Ishikawa (cell line): ENCODE measurements at regions not wholly inside any gene's neighbourhood (a gene's known extent, or its start where the extent isn't known, plus 50 kb on each side); places are given as distances from the start of the nearest gene placed in this dataset.

Experiments used
- CEBPB ChIP-seq: IDR thresholded peaks from 2 replicates; pipeline ENCODE4 v1.6.1; 2012
- CREB1 ChIP-seq: IDR thresholded peaks from 2 replicates; pipeline ENCODE4 v1.6.1; 2012; ENCODE audit warnings: low read depth
- EP300 ChIP-seq: IDR thresholded peaks from 2 replicates; pipeline ENCODE4 v1.6.1; 2012; ENCODE audit warnings: borderline replicate concordance
- FOXM1 ChIP-seq: IDR thresholded peaks from 2 replicates; pipeline ENCODE4 v1.6.1; 2012; ENCODE audit warnings: low read depth, borderline replicate concordance
- MAX ChIP-seq: IDR thresholded peaks from 2 replicates; pipeline ENCODE4 v1.6.1; 2012
- NFIC ChIP-seq: IDR thresholded peaks from 2 replicates; pipeline ENCODE4 v1.6.1; 2012
- RAD21 ChIP-seq: IDR thresholded peaks from 2 replicates; pipeline ENCODE4 v1.6.1; 2012; ENCODE audit warnings: low read depth
- REST ChIP-seq: IDR thresholded peaks from 2 replicates; pipeline ENCODE4 v1.6.1; 2012; ENCODE audit warnings: low read depth, mild to moderate bottlenecking
- TCF12 ChIP-seq: IDR thresholded peaks from 2 replicates; pipeline ENCODE4 v1.6.1; 2012; ENCODE audit warnings: low read depth
- TEAD4 ChIP-seq: IDR thresholded peaks from 2 replicates; pipeline ENCODE4 v1.6.1; 2012
- USF1 ChIP-seq: IDR thresholded peaks from 2 replicates; pipeline ENCODE4 v1.6.1; 2012
- YY1 ChIP-seq: IDR thresholded peaks from 2 replicates; pipeline ENCODE4 v1.6.1; 2012; ENCODE audit warnings: low read depth

- no peak for TF ChIP-seq YY1
- no peak for TF ChIP-seq MAX
- TF ChIP-seq CEBPB = no peak
- no peak for TF ChIP-seq EP300
- no peak for TF ChIP-seq NFIC
- no peak for TF ChIP-seq REST
- no peak for TF ChIP-seq USF1
- no peak for TF ChIP-seq RAD21
- TF ChIP-seq TCF12 = no peak
- TF ChIP-seq TEAD4 = no peak
- no peak for TF ChIP-seq FOXM1
- TF ChIP-seq CREB1 = no peak
Observed at GRCh38 chr11:128227466-128227865, 359.9 kb downstream of the ETS1 start.
